Sigmoid colon (tissue), 4 donors: ENCODE measurements at regions not wholly inside any gene's neighbourhood (a gene's known extent, or its start where the extent isn't known, plus 50 kb on each side); places are given as distances from the start of the nearest gene placed in this dataset.

Experiments
- CTCF ChIP-seq, 4 experiments: fragments of 450-650 bp in 3 of 4; fragments of 200-600 bp in 1 of 4; IDR thresholded peaks; one replicate each; pipeline ENCODE4 v1.5.1; 2016 to 2019; ENCODE audit warnings: antibody characterized with exemption in 4 of 4, mild to moderate bottlenecking in 3 of 4, moderate library complexity in 2 of 4
- EP300 ChIP-seq, 4 donors: sonication (generic); formaldehyde crosslinking; IDR thresholded peaks; one replicate each; pipeline ENCODE4 v1.6.1; 2017; ENCODE audit warnings: antibody characterized with exemption in 4 of 4
- POLR2AphosphoS5 ChIP-seq, 4 donors: sonication (generic); formaldehyde crosslinking; IDR thresholded peaks; one replicate each; pipeline ENCODE4 v1.6.1; 2017; ENCODE audit warnings: antibody characterized with exemption in 4 of 4

DNA sequence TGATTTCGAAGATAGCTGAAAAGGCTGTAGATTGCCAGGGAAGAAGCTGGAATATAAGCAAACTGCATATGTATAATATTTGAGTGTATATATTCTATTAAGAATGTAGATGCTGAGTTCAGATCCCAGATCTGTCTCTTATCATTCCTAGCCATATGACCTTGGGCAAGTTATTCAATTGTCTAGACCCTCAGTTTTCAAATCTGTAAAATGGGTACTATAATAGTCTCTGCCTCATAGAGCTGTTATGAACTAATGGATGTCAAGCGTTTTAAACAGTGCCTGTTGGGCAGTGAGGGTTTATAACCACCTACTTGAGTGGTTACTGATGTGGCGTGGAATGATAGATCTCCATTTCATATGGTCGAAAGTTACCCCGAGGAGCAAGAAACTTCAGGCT lies 130.4 kb downstream of the GAS1 start:
- no peak for TF ChIP-seq CTCF (IDR thresholded peaks at IDR 0.05)
- no peak for TF ChIP-seq POLR2AphosphoS5 (IDR thresholded peaks at IDR 0.05)
- TF ChIP-seq EP300 (IDR thresholded peaks at IDR 0.05) = no peak
